Immature natural killer cell (primary cell): ENCODE measurements at regions not wholly inside any gene's neighbourhood (a gene's known extent, or its start where the extent isn't known, plus 50 kb on each side); places are given as distances from the start of the nearest gene placed in this dataset.

ENCODE experiments used
- DNase-seq, 3 donors: peaks; one replicate each; pipeline ENCODE4 v3.0.0; 2022; ENCODE audit warnings: mixed read lengths in 1 of 3
- H3K27ac Mint-ChIP-seq, 6 donors: one replicate each; pipeline ENCODE4 v1.8.0; 2020; ENCODE audit warnings: mixed read lengths in 6 of 6, mild to moderate bottlenecking in 5 of 6, inconsistent platforms in 4 of 6, moderate library complexity in 3 of 6
- H3K27me3 Mint-ChIP-seq, 3 donors: one replicate each; pipeline ENCODE4 v1.8.0; 2020 to 2021; ENCODE audit warnings: low read depth in 3 of 3, mild to moderate bottlenecking in 3 of 3, mixed read lengths in 3 of 3, moderate library complexity in 3 of 3, inconsistent platforms in 1 of 3
- H3K36me3 Mint-ChIP-seq, 3 donors: one replicate each; pipeline ENCODE4 v1.8.0; 2020; ENCODE audit warnings: mixed read lengths in 3 of 3, inconsistent platforms in 2 of 3, mild to moderate bottlenecking in 2 of 3
- H3K4me1 Mint-ChIP-seq, 2 donors: one replicate each; pipeline ENCODE4 v1.8.0; 2020; ENCODE audit warnings: inconsistent platforms in 2 of 2, mild to moderate bottlenecking in 2 of 2, mixed read lengths in 2 of 2, moderate library complexity in 1 of 2
- H3K4me3 Mint-ChIP-seq, 5 donors: one replicate each; pipeline ENCODE4 v1.8.0; 2020; ENCODE audit warnings: mild to moderate bottlenecking in 5 of 5, mixed read lengths in 5 of 5, inconsistent platforms in 3 of 5, moderate library complexity in 3 of 5
- H3K9me3 Mint-ChIP-seq, 6 donors: one replicate each; pipeline ENCODE4 v1.8.0; 2020; ENCODE audit warnings: mild to moderate bottlenecking in 6 of 6, mixed read lengths in 6 of 6, inconsistent platforms in 4 of 6, moderate library complexity in 3 of 6

DNA sequence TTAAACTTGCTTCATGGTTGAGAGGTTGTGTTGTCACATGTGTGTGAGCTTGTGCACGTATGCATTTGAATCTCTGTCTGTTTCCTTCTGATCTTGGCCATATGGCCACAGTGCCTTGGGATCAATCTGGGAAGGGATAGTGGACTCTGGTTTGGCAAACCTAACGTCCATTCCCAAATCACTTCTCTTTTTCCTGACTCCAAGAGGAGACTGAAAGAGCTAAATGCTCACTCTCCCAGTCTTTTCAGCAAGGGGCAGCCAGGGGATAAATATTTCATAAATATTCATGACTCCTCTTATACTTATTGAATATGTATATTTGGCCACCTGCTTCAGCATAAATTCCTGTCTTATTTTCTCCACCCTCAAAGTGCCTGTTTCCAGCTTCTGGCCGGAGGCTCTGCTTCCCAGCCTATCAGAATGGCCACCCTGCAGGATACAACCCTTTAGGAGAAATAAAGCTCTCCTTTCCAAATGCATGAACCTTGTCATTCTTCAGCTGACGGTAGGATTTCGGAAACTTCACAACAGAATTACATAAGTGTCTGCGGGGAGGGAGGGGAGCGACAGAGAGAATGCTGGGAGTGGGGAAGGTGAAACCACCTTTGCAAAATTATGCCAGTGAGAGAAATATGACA, 112.2 kb upstream of the COPS8 start:
- no peak for DNase-seq
- Mint-ChIP-seq H3K9me3 (no peaks in the 10 kb centered on the region), H3K27ac (no peak overlapping the region), H3K27me3 (peaks cover 2 to 22% (median 4%) of the 10 kb centered on the region in 3 donors), H3K4me3 (no peak overlapping the region), H3K4me1 (peaks cover 18 to 19% of the 10 kb centered on the region in 2 donors), H3K36me3 (no peaks in the 10 kb centered on the region)

DNA sequence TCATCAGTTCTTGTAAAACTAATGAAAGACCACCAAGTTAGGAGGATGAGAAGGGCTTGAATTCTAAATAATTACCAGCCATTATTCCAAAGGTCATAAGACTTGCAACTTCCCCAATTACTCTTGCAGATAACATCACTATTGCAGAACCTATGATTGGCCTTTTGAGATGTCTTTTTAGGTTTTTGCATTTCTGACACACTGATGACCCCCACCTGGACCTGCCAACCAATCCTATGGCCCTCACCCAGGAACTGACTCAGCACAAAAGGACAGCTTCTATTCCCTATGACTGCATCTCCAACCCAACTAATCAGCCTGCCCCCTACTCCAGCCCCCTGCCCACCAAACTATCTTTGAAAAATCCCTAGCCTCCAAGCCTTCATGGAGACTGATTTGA, 111.5 kb upstream of the COPS8 start:
- H3K9me3 Mint-ChIP-seq: no peaks in the 10 kb centered on the region
- no peak overlapping the region for H3K27ac Mint-ChIP-seq
- peaks cover 2 to 22% (median 4%) of the 10 kb centered on the region in 3 donors for H3K27me3 Mint-ChIP-seq
- no peak for DNase-seq
- peaks cover 12 to 14% of the 10 kb centered on the region in 2 donors for H3K4me1 Mint-ChIP-seq
- no peaks in the 10 kb centered on the region for H3K36me3 Mint-ChIP-seq
- no peak overlapping the region for H3K4me3 Mint-ChIP-seq

GRCh38 chr2:236974752-236975151, 110.9 kb upstream of the COPS8 start:
- H3K4me1 Mint-ChIP-seq: peaks cover 6 to 8% of the 10 kb centered on the region in 2 donors
- no peaks in the 10 kb centered on the region for H3K36me3 Mint-ChIP-seq
- no peak overlapping the region for H3K4me3 Mint-ChIP-seq
- peaks cover 2 to 19% (median 4%) of the 10 kb centered on the region in 3 donors for H3K27me3 Mint-ChIP-seq
- no peak for DNase-seq
- H3K27ac Mint-ChIP-seq: no peak overlapping the region
- H3K9me3 Mint-ChIP-seq: no peaks in the 10 kb centered on the region

- H3K9me3 Mint-ChIP-seq: no peaks in the 10 kb centered on the region
- no peaks in the 10 kb centered on the region for H3K36me3 Mint-ChIP-seq
- H3K27ac Mint-ChIP-seq: no peak overlapping the region
- no peak for DNase-seq
- no peaks in the 10 kb centered on the region for H3K4me1 Mint-ChIP-seq
- H3K27me3 Mint-ChIP-seq: peaks cover 2 to 18% (median 2%) of the 10 kb centered on the region in 3 donors
- no peak overlapping the region for H3K4me3 Mint-ChIP-seq
Observed at GRCh38 chr2:236975766-236976165, 109.9 kb upstream of the COPS8 start.

DNA sequence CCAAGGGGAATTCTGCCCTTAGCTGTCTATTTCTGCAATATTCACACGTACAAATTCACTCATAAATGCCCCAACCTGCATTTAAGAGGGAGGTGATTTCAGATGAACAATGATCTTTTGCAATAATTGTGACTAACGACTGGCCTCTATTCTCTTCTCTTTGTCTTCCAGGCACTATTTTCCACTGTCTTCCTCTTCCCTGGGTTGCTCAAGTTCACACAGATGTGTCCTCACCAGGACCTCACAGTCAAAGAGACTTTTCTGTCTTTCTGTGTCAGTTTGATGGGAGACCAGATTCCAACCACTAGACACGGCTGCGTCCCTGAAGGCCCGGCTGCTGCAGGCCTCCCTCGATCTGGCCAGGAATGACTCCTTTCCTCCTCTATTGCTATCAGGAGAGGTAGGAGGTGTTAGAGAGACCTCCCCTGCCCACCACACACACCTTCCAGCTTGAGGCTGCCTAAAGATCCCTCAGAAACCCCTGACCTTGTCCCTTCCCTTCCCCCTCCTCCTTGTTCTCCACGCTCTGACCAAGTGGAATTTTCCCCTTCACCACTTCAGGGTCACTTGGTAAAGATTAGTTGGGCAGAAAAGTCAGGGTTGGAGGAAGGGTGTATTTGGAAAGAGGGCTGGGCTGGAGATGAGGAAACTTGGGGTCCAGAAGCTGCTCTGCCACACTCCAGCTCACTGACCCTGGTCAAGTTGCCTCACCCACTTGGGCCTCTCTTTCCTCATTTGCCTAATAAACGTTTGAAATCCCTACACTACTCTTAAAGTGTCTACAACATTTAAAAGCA, 109.2 kb upstream of the COPS8 start:
- H3K4me1 Mint-ChIP-seq: no peaks in the 10 kb centered on the region
- H3K27ac Mint-ChIP-seq: no peak overlapping the region
- H3K27me3 Mint-ChIP-seq: peaks cover 2 to 18% (median 5%) of the 10 kb centered on the region in 3 donors
- no peak for DNase-seq
- H3K9me3 Mint-ChIP-seq: no peaks in the 10 kb centered on the region
- no peaks in the 10 kb centered on the region for H3K36me3 Mint-ChIP-seq
- H3K4me3 Mint-ChIP-seq: no peak overlapping the region

GRCh38 chr2:236977063-236977851, 108.4 kb upstream of the COPS8 start:
- DNase-seq: no peak
- no peaks in the 10 kb centered on the region for H3K9me3 Mint-ChIP-seq
- no peak overlapping the region for H3K27ac Mint-ChIP-seq
- no peaks in the 10 kb centered on the region for H3K4me1 Mint-ChIP-seq
- H3K27me3 Mint-ChIP-seq: peaks cover 2 to 22% (median 9%) of the 10 kb centered on the region in 3 donors
- no peaks in the 10 kb centered on the region for H3K36me3 Mint-ChIP-seq
- H3K4me3 Mint-ChIP-seq: no peak overlapping the region

GRCh38 chr2:236977852-236978398, 107.8 kb upstream of the COPS8 start:
- no peak overlapping the region for H3K27ac Mint-ChIP-seq
- peaks cover 2 to 21% (median 9%) of the 10 kb centered on the region in 3 donors for H3K27me3 Mint-ChIP-seq
- no peaks in the 10 kb centered on the region for H3K36me3 Mint-ChIP-seq
- DNase-seq: no peak
- no peak overlapping the region for H3K4me3 Mint-ChIP-seq
- H3K4me1 Mint-ChIP-seq: no peaks in the 10 kb centered on the region
- H3K9me3 Mint-ChIP-seq: no peaks in the 10 kb centered on the region

- H3K9me3 Mint-ChIP-seq: no peaks in the 10 kb centered on the region
- H3K36me3 Mint-ChIP-seq: no peaks in the 10 kb centered on the region
- H3K27ac Mint-ChIP-seq: no peak overlapping the region
- H3K27me3 Mint-ChIP-seq: peaks cover 0 to 16% (median 9%) of the 10 kb centered on the region in 3 donors
- no peak overlapping the region for H3K4me3 Mint-ChIP-seq
- H3K4me1 Mint-ChIP-seq: no peaks in the 10 kb centered on the region
- no peak for DNase-seq
Observed at GRCh38 chr2:236979664-236980063, 106.0 kb upstream of the COPS8 start.

DNA sequence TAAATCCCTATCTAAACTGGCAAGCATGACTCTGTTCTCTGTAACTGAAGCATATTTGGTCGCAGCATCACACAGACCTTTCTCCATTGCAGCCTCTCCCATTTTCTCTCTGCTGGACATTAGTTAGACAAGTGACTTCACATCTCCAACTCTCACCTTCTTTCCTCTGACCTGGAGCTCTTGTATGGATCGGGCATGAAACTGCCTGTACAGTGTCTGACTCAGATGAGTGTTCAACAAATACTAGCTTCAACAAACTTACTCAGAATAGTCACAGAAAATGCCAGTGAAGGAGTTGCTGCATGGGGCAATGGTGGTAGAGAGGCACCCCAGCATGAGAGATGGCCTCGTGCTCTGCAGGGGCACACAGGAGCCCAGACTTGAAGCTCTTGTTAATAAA, 104.7 kb upstream of the COPS8 start:
- Mint-ChIP-seq H3K4me1 (no peaks in the 10 kb centered on the region), H3K4me3 (no peak overlapping the region), H3K36me3 (no peaks in the 10 kb centered on the region), H3K27ac (no peak overlapping the region), H3K27me3 (peaks cover 3 to 13% (median 7%) of the 10 kb centered on the region in 3 donors), H3K9me3 (no peaks in the 10 kb centered on the region)
- no peak for DNase-seq

DNA sequence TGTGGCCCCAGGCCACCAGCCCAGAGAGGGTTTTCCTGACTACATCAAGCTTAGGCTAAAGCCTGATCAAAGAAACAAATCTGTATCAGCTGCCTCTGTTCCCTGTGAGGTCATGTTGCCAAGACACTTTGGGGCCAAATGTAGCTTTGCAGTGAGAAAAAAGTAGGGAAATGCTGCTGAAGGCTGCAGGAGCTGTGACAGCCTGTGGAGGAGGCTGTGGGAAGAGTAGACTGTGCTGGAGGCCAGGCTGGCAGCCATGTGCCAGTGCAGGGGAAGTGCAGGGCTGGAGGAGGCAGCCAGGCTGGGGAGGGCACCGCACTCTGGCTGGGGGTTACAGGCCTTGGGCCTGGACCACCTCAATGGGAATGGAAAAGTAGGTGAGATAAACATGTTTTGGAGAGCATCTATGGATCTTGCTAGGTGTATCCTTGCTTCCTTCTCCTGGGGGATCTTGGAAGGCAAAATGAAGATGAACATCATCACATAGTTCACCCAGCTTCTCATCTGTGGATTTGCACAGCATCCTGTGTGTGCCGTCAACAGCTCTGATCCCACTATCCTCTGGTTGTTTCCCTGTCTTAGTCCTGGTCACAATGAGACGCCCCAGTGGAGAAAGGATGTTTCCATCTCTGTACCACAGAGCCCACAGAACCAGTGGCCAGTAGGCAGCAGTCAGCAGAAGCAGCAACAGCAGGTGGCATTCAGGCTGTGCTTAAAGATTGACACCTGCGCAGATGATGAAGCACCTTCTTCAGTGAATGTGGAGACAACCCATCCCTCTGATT, 103.8 kb upstream of the COPS8 start:
- Mint-ChIP-seq H3K9me3 (no peaks in the 10 kb centered on the region), H3K36me3 (no peaks in the 10 kb centered on the region), H3K4me3 (no peak overlapping the region), H3K4me1 (no peaks in the 10 kb centered on the region), H3K27me3 (peaks cover 3 to 15% (median 6%) of the 10 kb centered on the region in 3 donors), H3K27ac (no peak overlapping the region)
- no peak for DNase-seq

DNA sequence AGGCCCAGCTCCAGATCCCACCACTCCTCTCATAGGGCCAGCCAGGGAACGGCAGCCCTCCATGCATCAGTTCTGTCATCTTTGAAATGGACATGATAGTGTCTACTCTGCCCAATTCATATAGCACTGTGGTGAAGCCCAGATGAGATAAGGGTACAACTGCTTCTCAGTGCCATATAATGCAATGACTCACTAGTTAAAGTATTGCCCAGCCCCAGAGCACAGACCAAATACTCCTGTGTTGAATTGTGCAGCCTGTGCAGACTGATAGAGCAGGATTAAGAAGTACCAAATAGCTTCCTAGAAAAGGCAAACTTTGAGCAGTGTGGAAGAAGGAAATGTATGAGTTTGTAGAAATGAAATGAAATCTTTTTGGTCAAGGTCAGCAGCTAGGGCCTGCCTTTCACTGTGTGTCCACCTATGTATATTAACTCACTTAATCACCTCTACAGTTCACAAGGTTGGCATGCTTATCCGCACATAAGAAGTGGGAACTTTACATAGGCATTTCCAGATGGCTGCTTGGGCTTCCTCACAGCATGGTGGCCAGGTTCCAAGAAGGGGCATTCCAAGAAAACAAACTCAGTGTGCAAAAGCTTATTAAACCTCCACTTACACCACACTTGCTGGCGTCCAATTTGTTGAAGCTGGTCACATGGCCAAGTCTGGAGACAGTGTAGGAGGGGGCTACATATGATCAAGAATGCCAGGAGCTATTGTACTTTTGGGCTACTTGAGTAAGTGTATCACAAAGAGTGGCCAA, 102.8 kb upstream of the COPS8 start:
- Mint-ChIP-seq H3K36me3 (no peaks in the 10 kb centered on the region), H3K4me3 (no peak overlapping the region), H3K27me3 (peaks cover 3 to 11% (median 6%) of the 10 kb centered on the region in 3 donors), H3K27ac (no peak overlapping the region), H3K4me1 (no peaks in the 10 kb centered on the region), H3K9me3 (no peaks in the 10 kb centered on the region)
- DNase-seq: no peak

DNA sequence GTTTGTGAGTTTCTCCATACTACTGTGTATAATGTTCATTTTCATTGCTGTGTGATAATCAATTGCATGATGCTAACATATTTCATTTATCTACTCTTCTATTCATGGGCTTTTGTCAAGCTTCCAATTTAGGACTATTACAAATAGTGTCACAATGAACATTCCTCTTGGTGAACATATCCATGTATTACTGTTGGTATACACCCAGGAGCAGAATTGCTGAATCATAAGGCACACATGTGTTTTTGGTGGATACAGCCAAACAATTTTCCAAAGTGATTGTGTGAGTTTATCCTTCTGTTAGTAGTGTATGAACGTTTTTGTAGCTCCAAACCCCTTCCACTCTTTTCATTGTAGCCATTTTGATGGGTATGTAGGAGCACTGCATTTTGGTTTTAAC, 101.6 kb upstream of the COPS8 start:
- Mint-ChIP-seq H3K27me3 (peaks cover 3 to 12% (median 6%) of the 10 kb centered on the region in 3 donors), H3K9me3 (no peaks in the 10 kb centered on the region), H3K36me3 (no peaks in the 10 kb centered on the region), H3K4me1 (no peaks in the 10 kb centered on the region), H3K27ac (no peak overlapping the region), H3K4me3 (no peak overlapping the region)
- no peak for DNase-seq
